Fibroblast of lung (primary cell): ENCODE measurements at regions not wholly inside any gene's neighbourhood (a gene's known extent, or its start where the extent isn't known, plus 50 kb on each side); places are given as distances from the start of the nearest gene placed in this dataset.

Experiments
- EZH2 ChIP-seq: IDR thresholded peaks from 2 replicates; pipeline ENCODE4 v1.5.1; 2012; ENCODE audit warnings: low read length, control low read depth, mild to moderate bottlenecking; ENCODE audit errors: missing control alignments
- TF ChIP-seq, protein P1 (sequence below), 2 donors: IDR thresholded peaks in 1 of 2; conservative IDR thresholded peaks in 1 of 2; 1 replicate in 1 of 2; 2 replicates in 1 of 2; pipeline ENCODE4 v1.5.1; 2011 to 2012; ENCODE audit warnings: low read length in 2 of 2, control low read depth in 1 of 2, inconsistent platforms in 1 of 2, low read depth in 1 of 2, mild to moderate bottlenecking in 1 of 2

DNA sequence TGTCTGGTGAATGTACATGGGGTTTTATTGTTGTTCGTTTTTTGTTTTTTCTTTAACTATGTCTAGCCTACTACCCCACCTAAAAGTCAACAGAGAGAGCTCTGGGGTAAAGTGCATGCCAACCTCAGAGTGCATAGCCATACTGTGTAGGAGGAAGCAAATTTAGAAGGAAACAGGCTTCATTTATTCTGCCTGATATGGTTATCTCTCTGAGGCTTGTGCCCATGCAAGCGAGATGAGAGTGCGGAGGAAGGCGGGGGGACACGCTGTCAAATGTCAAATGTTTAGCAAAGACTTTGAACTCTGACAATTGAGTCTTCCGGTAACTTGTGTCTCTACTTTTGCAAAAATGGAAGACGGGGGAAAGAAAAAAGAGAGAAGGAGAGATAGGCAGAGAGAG lies 295.5 kb downstream of the ETS1 start:
- no peak for TF ChIP-seq EZH2
- TF ChIP-seq, protein P1, sequence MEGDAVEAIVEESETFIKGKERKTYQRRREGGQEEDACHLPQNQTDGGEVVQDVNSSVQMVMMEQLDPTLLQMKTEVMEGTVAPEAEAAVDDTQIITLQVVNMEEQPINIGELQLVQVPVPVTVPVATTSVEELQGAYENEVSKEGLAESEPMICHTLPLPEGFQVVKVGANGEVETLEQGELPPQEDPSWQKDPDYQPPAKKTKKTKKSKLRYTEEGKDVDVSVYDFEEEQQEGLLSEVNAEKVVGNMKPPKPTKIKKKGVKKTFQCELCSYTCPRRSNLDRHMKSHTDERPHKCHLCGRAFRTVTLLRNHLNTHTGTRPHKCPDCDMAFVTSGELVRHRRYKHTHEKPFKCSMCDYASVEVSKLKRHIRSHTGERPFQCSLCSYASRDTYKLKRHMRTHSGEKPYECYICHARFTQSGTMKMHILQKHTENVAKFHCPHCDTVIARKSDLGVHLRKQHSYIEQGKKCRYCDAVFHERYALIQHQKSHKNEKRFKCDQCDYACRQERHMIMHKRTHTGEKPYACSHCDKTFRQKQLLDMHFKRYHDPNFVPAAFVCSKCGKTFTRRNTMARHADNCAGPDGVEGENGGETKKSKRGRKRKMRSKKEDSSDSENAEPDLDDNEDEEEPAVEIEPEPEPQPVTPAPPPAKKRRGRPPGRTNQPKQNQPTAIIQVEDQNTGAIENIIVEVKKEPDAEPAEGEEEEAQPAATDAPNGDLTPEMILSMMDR (conservative IDR thresholded peaks at IDR 0.05 in 1 of 2, IDR thresholded peaks at IDR 0.05 in 1 of 2; ENCODE audit: low read depth in 1 of 2, low read length in 2 of 2) = no peak
